AG09319 (cell line): ENCODE measurements at regions not wholly inside any gene's neighbourhood (a gene's known extent, or its start where the extent isn't known, plus 50 kb on each side); places are given as distances from the start of the nearest gene placed in this dataset.

ENCODE experiments used
- DNase-seq: peaks from one replicate; pipeline ENCODE4 v3.0.0-alpha.2; 2010; ENCODE audit warnings: low read depth; ENCODE audit errors: extremely low read depth
- CTCF ChIP-seq: IDR thresholded peaks from 2 replicates; pipeline ENCODE4 v1.5.1; 2011; ENCODE audit warnings: low read depth, mild to moderate bottlenecking, inconsistent platforms, low read length, moderate library complexity

- DNase-seq: no peak
- no peak for TF ChIP-seq CTCF
Observed at GRCh38 chr1:24987424-24987823, 57.3 kb upstream of the RUNX3 start.

GRCh38 chr1:24986372-24986965 lies 56.4 kb upstream of the RUNX3 start:
- TF ChIP-seq CTCF: no peak
- DNase-seq: no peak

- DNase-seq: no peak
Observed at GRCh38 chr1:24985737-24986136, 55.7 kb upstream of the RUNX3 start.

GRCh38 chr1:24984800-24985522 lies 54.9 kb upstream of the RUNX3 start:
- no peak for DNase-seq
- no peak for TF ChIP-seq CTCF

More at GRCh38 chr1:24985737-24986136, 55.7 kb upstream of the RUNX3 start:
- TF ChIP-seq CTCF: no peak

- DNase-seq: no peak
- no peak for TF ChIP-seq CTCF
Observed at GRCh38 chr1:24984300-24984699, 54.2 kb upstream of the RUNX3 start.

GRCh38 chr1:24983006-24983680 lies 53.1 kb upstream of the RUNX3 start:
- TF ChIP-seq CTCF: no peak
- no peak for DNase-seq

GRCh38 chr1:24981631-24982005 lies 51.5 kb upstream of the RUNX3 start:
- TF ChIP-seq CTCF: no peak
- no peak for DNase-seq
